Adrenal gland (tissue), 5 donors: ENCODE measurements at regions not wholly inside any gene's neighbourhood (a gene's known extent, or its start where the extent isn't known, plus 50 kb on each side); places are given as distances from the start of the nearest gene placed in this dataset.

Source experiments
- POLR2A ChIP-seq, 2 donors: fragments of 450-650 bp; IDR thresholded peaks; one replicate each; pipeline ENCODE4 v1.6.1; 2017; ENCODE audit warnings: antibody characterized with exemption in 2 of 2, mild to moderate bottlenecking in 2 of 2, moderate library complexity in 1 of 2
- TF ChIP-seq, protein P1 (sequence below), 6 experiments: fragments of 450-650 bp in 4 of 6; fragments of 200-600 bp in 2 of 6; sonication (generic) in 1 of 6; IDR thresholded peaks; 1 replicate in 5 of 6; 2 replicates in 1 of 6; pipeline versions ENCODE4 v1.5.1 to v1.8.0; 2016 to 2021; ENCODE audit warnings: antibody characterized with exemption in 6 of 6, mild to moderate bottlenecking in 2 of 6, moderate library complexity in 1 of 6
- donor health status: DM: no; HTN: no; CAD: no.

DNA sequence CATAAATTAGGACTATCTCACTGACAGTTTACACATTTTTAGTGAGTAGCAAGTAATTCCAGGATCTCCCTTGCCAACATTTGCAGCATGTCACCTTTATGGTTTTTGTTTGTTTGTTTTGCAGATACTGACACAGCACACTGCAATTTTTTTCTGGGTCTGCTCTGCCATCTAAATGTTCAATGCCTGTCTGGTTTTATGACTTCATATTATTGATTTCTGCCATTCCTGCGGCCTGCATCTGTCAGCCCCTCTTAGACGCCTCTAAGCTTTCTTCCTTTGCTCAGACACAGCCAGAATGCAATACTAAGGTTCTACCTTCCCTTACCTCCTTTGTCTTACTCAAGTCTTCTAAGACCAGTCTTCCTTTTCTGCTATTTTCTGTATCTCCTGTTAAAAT, 321.2 kb upstream of the AZI2 start:
- TF ChIP-seq, protein P1, sequence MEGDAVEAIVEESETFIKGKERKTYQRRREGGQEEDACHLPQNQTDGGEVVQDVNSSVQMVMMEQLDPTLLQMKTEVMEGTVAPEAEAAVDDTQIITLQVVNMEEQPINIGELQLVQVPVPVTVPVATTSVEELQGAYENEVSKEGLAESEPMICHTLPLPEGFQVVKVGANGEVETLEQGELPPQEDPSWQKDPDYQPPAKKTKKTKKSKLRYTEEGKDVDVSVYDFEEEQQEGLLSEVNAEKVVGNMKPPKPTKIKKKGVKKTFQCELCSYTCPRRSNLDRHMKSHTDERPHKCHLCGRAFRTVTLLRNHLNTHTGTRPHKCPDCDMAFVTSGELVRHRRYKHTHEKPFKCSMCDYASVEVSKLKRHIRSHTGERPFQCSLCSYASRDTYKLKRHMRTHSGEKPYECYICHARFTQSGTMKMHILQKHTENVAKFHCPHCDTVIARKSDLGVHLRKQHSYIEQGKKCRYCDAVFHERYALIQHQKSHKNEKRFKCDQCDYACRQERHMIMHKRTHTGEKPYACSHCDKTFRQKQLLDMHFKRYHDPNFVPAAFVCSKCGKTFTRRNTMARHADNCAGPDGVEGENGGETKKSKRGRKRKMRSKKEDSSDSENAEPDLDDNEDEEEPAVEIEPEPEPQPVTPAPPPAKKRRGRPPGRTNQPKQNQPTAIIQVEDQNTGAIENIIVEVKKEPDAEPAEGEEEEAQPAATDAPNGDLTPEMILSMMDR (IDR thresholded peaks at IDR 0.05) = no peak
- TF ChIP-seq POLR2A (IDR thresholded peaks at IDR 0.05) = no peak
